PC-3 (cell line): ENCODE measurements at regions not wholly inside any gene's neighbourhood (a gene's known extent, or its start where the extent isn't known, plus 50 kb on each side); places are given as distances from the start of the nearest gene placed in this dataset.

Experiments used
- EZH2 ChIP-seq: fragments of 300-600 bp; sonication (generic); IDR thresholded peaks from one replicate; pipeline ENCODE4 v1.6.1; 2017; ENCODE audit warnings: antibody characterized with exemption, mild to moderate bottlenecking, low read length; ENCODE audit not compliant: unreplicated experiment
- TF ChIP-seq, protein P1 (sequence below): fragments of 300-600 bp; sonication (generic); conservative IDR thresholded peaks from 2 replicates; pipeline ENCODE4 v1.5.1; 2017; ENCODE audit warnings: antibody characterized with exemption, low read depth, mild to moderate bottlenecking, low read length

DNA sequence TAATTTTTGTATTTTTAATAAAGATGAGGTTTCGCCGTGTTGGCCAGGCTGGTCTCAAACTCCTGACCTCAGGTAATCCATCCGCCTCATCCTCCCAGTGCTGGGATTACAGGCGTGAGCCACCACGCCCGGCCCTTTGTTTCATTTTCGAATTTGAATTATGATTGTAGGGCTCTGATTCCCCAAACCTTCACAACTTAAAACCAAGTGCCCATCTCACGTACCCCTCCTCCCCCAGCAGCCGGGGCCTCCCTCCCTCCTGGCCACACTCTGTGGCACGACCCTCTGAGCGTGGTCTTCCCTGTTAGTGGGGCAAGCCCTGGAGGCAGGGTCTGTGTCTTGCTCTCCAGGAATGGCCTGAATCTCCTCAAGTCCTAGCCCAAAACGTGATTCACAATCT lies 166.5 kb downstream of the ASB1 start:
- TF ChIP-seq, protein P1, sequence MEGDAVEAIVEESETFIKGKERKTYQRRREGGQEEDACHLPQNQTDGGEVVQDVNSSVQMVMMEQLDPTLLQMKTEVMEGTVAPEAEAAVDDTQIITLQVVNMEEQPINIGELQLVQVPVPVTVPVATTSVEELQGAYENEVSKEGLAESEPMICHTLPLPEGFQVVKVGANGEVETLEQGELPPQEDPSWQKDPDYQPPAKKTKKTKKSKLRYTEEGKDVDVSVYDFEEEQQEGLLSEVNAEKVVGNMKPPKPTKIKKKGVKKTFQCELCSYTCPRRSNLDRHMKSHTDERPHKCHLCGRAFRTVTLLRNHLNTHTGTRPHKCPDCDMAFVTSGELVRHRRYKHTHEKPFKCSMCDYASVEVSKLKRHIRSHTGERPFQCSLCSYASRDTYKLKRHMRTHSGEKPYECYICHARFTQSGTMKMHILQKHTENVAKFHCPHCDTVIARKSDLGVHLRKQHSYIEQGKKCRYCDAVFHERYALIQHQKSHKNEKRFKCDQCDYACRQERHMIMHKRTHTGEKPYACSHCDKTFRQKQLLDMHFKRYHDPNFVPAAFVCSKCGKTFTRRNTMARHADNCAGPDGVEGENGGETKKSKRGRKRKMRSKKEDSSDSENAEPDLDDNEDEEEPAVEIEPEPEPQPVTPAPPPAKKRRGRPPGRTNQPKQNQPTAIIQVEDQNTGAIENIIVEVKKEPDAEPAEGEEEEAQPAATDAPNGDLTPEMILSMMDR = no peak
- no peak for TF ChIP-seq EZH2
